MM.1S (cell line): ENCODE measurements at regions not wholly inside any gene's neighbourhood (a gene's known extent, or its start where the extent isn't known, plus 50 kb on each side); places are given as distances from the start of the nearest gene placed in this dataset.

Source experiments
- EZH2 ChIP-seq: fragments of 300-600 bp; sonication (generic); optimal IDR thresholded peaks from 2 replicates; pipeline ENCODE3; 2017; ENCODE audit warnings: low read depth, mild to moderate bottlenecking, antibody characterized with exemption, low read length, mixed read lengths
- TF ChIP-seq, protein P1 (sequence below): fragments of 300-600 bp; sonication (generic); IDR thresholded peaks from 2 replicates; pipeline ENCODE4 v1.5.1; 2016; ENCODE audit warnings: antibody characterized with exemption, low read length, mixed read lengths

DNA sequence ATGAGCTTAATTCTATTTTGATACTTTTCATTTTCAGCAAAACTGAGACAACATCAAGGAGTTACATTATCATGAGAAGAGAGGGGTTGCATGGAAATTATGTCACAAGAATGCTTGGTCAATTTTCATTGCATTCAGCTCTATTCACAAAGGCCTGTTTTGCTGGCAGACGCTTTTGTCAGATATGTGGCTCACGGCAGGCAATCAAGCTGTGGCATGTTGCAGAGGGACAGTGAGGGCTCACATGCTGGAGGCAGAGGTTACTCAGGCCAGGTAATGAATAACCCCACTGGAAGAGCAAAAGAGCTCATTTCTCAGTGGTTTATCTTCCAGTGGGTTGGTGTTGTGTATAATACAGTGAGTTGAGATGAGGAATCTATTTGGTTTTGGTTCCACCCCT lies 98.7 kb upstream of the RBFOX1 start:
- TF ChIP-seq, protein P1, sequence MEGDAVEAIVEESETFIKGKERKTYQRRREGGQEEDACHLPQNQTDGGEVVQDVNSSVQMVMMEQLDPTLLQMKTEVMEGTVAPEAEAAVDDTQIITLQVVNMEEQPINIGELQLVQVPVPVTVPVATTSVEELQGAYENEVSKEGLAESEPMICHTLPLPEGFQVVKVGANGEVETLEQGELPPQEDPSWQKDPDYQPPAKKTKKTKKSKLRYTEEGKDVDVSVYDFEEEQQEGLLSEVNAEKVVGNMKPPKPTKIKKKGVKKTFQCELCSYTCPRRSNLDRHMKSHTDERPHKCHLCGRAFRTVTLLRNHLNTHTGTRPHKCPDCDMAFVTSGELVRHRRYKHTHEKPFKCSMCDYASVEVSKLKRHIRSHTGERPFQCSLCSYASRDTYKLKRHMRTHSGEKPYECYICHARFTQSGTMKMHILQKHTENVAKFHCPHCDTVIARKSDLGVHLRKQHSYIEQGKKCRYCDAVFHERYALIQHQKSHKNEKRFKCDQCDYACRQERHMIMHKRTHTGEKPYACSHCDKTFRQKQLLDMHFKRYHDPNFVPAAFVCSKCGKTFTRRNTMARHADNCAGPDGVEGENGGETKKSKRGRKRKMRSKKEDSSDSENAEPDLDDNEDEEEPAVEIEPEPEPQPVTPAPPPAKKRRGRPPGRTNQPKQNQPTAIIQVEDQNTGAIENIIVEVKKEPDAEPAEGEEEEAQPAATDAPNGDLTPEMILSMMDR: no peak
- TF ChIP-seq EZH2: no peak
